GM12878 (cell line): ENCODE measurements at regions not wholly inside any gene's neighbourhood (a gene's known extent, or its start where the extent isn't known, plus 50 kb on each side); places are given as distances from the start of the nearest gene placed in this dataset.

Experiments
- ATAC-seq: fragments of 200-7000 bp; cut with Tn5 transposase; 3 replicates; pipeline ENCODE4 v1.9.1; 2020; ENCODE audit warnings: mild to moderate bottlenecking, moderate library complexity
- BruUV-seq: library from RNA; stranded (reverse); fragments of 400-500 nt; replicated peaks from 2 replicates; lab custom pipeline; 2021; lab: Mats Ljungman, UMichigan
- CTCF ChIA-PET: fragments of 300-600 bp; sonication (Branson Sonifier 250); formaldehyde crosslinking; extraction: SDS; loops from one replicate; lab custom pipeline; 2021; ENCODE audit warnings: inconsistent platforms; lab: Yijun Ruan, JAX
- POLR2A ChIA-PET: fragments of 350-600 bp; formaldehyde crosslinking; extraction: SDS; loops from one replicate; lab custom pipeline; 2021; ENCODE audit warnings: inconsistent platforms; lab: Charles Lee
- RAD21 ChIA-PET: fragments of 300-600 bp; sonication (Branson Sonifier 250); formaldehyde crosslinking; loops from one replicate; lab custom pipeline; 2023; ENCODE audit warnings: antibody characterized with exemption; ENCODE audit not compliant: unreplicated experiment; lab: Charles Lee
- SMC1A ChIA-PET: fragments of 300-600 bp; sonication (Branson Sonifier 250); formaldehyde crosslinking; loops from one replicate; lab custom pipeline; 2023; ENCODE audit not compliant: unreplicated experiment, uncharacterized antibody; lab: Charles Lee
- DNase-seq: peaks from one replicate; pipeline ENCODE4 v3.0.0-alpha.2; 2011; ENCODE audit warnings: low read depth, low spot score
- FAIRE-seq: peaks from 3 replicates; lab custom pipeline; 2011; peaks lifted over from hg19 to GRCh38; lab: Jason Lieb, UNC
- H2AFZ ChIP-seq: 2 replicates; pipeline ENCODE4 v1.6.0; 2011; ENCODE audit warnings: low read depth, low read length, control low read depth; ENCODE audit not compliant: control insufficient read depth
- H3K27ac ChIP-seq: 2 replicates; pipeline ENCODE4 v1.5.1; 2011; ENCODE audit warnings: control low read depth; ENCODE audit not compliant: control insufficient read depth, insufficient read depth
- H3K27me3 ChIP-seq, 2 experiments: replicated peaks in 1 of 2; 2 replicates each; pipeline versions ENCODE4 v1.6.0 to v1.6.1; 2011; ENCODE audit warnings: low read length in 1 of 2; ENCODE audit not compliant: control insufficient read depth in 2 of 2, insufficient read depth in 2 of 2
- H3K36me3 ChIP-seq, 2 experiments: 2 replicates each; pipeline ENCODE4 v1.5.1; 2011; ENCODE audit warnings: low read length in 1 of 2; ENCODE audit not compliant: control insufficient read depth in 2 of 2, insufficient read depth in 2 of 2
- H3K4me1 ChIP-seq: 2 replicates; pipeline ENCODE4 v1.6.1; 2011; ENCODE audit warnings: mild to moderate bottlenecking, low read length, moderate library complexity, mixed read lengths; ENCODE audit not compliant: control insufficient read depth, insufficient read depth
- H3K4me2 ChIP-seq: 2 replicates; pipeline ENCODE4 v1.6.0; 2011; ENCODE audit warnings: control low read depth; ENCODE audit not compliant: control insufficient read depth, insufficient read depth
- H3K4me3 ChIP-seq: fragments of 200-600 bp; sonication (generic); 2 replicates; pipeline ENCODE4 v1.5.1; 2016
- H3K79me2 ChIP-seq: 2 replicates; pipeline ENCODE4 v1.6.0; 2011; ENCODE audit warnings: low read length; ENCODE audit not compliant: control insufficient read depth, insufficient read depth
- H3K9ac ChIP-seq: 2 replicates; pipeline ENCODE4 v1.8.0; 2011; ENCODE audit warnings: low read length, control low read depth, mixed read lengths; ENCODE audit not compliant: control insufficient read depth, insufficient read depth
- H3K9me3 ChIP-seq: replicated peaks from 3 replicates; pipeline ENCODE4 v1.5.1; 2011; ENCODE audit warnings: mild to moderate bottlenecking, low read length; ENCODE audit not compliant: control insufficient read depth, insufficient read depth
- H4K20me1 ChIP-seq: 2 replicates; pipeline ENCODE4 v1.6.0; 2011; ENCODE audit not compliant: control insufficient read depth, insufficient read depth
- CHD4 ChIP-seq: fragments of 200-600 bp; sonication (generic); IDR thresholded peaks from 2 replicates; pipeline ENCODE4 v1.6.1; 2016; ENCODE audit warnings: mild to moderate bottlenecking
- CTCF ChIP-seq, 3 experiments: IDR thresholded peaks in 2 of 3; conservative IDR thresholded peaks in 1 of 3; 2 replicates each; pipeline ENCODE4 v1.5.1; 2011; ENCODE audit warnings: low read depth in 3 of 3, low read length in 3 of 3, mild to moderate bottlenecking in 3 of 3, control low read depth in 2 of 3, moderate library complexity in 2 of 3, inconsistent platforms in 1 of 3, mixed read lengths in 1 of 3; ENCODE audit not compliant: control insufficient read depth in 2 of 3, insufficient read depth in 1 of 3; ENCODE audit errors: extremely low read depth in 1 of 3
- EED ChIP-seq: sonication (generic); IDR thresholded peaks from 2 replicates; pipeline ENCODE4 v1.6.1; 2016; ENCODE audit warnings: antibody characterized with exemption, low read depth
- EP300 ChIP-seq, 2 experiments: fragments of 150-350 bp in 1 of 2; IDR thresholded peaks; 2 replicates each; pipeline ENCODE4 v1.6.1; 2011 to 2012; ENCODE audit warnings: low read depth in 2 of 2, low read length in 2 of 2, borderline replicate concordance in 1 of 2, improper control_type of control experiment in 1 of 2, inconsistent platforms in 1 of 2; ENCODE audit not compliant: control insufficient read depth in 1 of 2
- HDGF ChIP-seq: fragments of 450-650 bp; IDR thresholded peaks from 2 replicates; pipeline ENCODE4 v1.6.1; 2016; ENCODE audit warnings: antibody characterized with exemption
- IRF3 ChIP-seq: fragments of 450-650 bp; IDR thresholded peaks from 2 replicates; pipeline ENCODE4 v1.6.1; 2014; ENCODE audit warnings: mild to moderate bottlenecking
- IRF4 ChIP-seq: IDR thresholded peaks from 2 replicates; pipeline ENCODE4 v1.6.1; 2011; ENCODE audit warnings: low read depth, low read length
- NBN ChIP-seq: fragments of 450-650 bp; IDR thresholded peaks from 2 replicates; pipeline ENCODE4 v1.6.1; 2016
- RELA ChIP-seq: fragments of 450-650 bp; IDR thresholded peaks from 2 replicates; pipeline ENCODE4 v1.8.0; 2014; ENCODE audit warnings: borderline replicate concordance; ENCODE audit not compliant: partially characterized antibody
- TBL1XR1 ChIP-seq: IDR thresholded peaks from 2 replicates; pipeline ENCODE4 v1.6.1; 2012; ENCODE audit warnings: low read depth, low read length, improper control_type of control experiment
- ZNF274 ChIP-seq: IDR thresholded peaks from one replicate; pipeline ENCODE4 v1.8.0; 2011; ENCODE audit not compliant: insufficient read length, insufficient read depth
- ZNF687 ChIP-seq: fragments of 450-650 bp; IDR thresholded peaks from 2 replicates; pipeline ENCODE4 v1.6.1; 2017; ENCODE audit warnings: mild to moderate bottlenecking, moderate library complexity
- WGBS: methylation state at CpG from one replicate; pipeline ENCODE4 v1.1.6; 2016; ENCODE audit warnings: low lambda C conversion rate; ENCODE audit not compliant: insufficient replicate concordance, insufficient coverage; ENCODE audit errors: missing lambda C conversion rate; 5-methylcytosine and 5-hydroxymethylcytosine counted together
- in situ Hi-C: fragments of 300-500 bp; cut with MboI; formaldehyde crosslinking; loops from 9 replicates; pipeline ENCODE4 v1.14.3; 2018; ENCODE audit warnings: mixed read lengths
- intact Hi-C: fragments of 100-400 bp; cut with micrococcal nuclease; formaldehyde crosslinking; loops from one replicate; pipeline ENCODE4 v1.14.2; 2022; ENCODE audit not compliant: unreplicated experiment

GRCh38 chr15:81534124-81534523 is 160.1 kb upstream of the TMC3 start:
- ChIA-PET SMC1A (no interaction called here), CTCF (no interaction called here), POLR2A (no interaction called here), RAD21 (no interaction called here)
- Histone ChIP-seq H3K9ac (no peak overlapping the region), H3K9me3 (no peaks in the 10 kb centered on the region), H3K36me3 (no peaks in the 10 kb centered on the region), H2AFZ (no peak overlapping the region), H4K20me1 (no peaks in the 10 kb centered on the region), H3K4me3 (no peak overlapping the region), H3K79me2 (no peaks in the 10 kb centered on the region), H3K27ac (no peak overlapping the region), H3K4me1 (no peaks in the 10 kb centered on the region), H3K4me2 (no peak overlapping the region), H3K27me3 (no peaks in the 10 kb centered on the region; a peak in 2 of 4 replicates)
- 0% methylated on average over 1 of the region's 1 CpG for WGBS
- no peak for DNase-seq
- no peak for ATAC-seq
- in situ Hi-C loops, result no loop called here
- BruUV-seq, result no TSS peak
- FAIRE-seq, result no peak
- no peak for TF ChIP-seq RELA
- no peak for TF ChIP-seq CHD4
- TF ChIP-seq EED, result no peak
- no peak for TF ChIP-seq HDGF
- intact Hi-C loops, result no loop called here

GRCh38 chr15:81532001-81532400 is 158.0 kb upstream of the TMC3 start:
- BruUV-seq, result no TSS peak
- no peak for ATAC-seq
- H3K27me3 ChIP-seq, result no peaks in the 10 kb centered on the region; a peak in 2 of 4 replicates
- 0% methylated on average over 1 of the region's 1 CpG for WGBS
- intact Hi-C loops (no loop called here), in situ Hi-C loops (no loop called here)
- H3K9me3 ChIP-seq, result no peaks in the 10 kb centered on the region
- no peak for DNase-seq
- ChIA-PET RAD21 (no interaction called here), CTCF (no interaction called here), SMC1A (interaction anchor here (0.5 kb wide), 1 partner anchor 261 kb away, joined by 3 read pairs; no protein-coding TSS in a partner anchor), POLR2A (no interaction called here)
- no peaks in the 10 kb centered on the region for H3K4me1 ChIP-seq
- no peaks in the 10 kb centered on the region for H3K36me3 ChIP-seq
- FAIRE-seq, result no peak
- no peak overlapping the region for H2AFZ ChIP-seq
- H3K4me3 ChIP-seq, result no peak overlapping the region
- H3K4me2 ChIP-seq, result no peak overlapping the region
- no peak overlapping the region for H3K27ac ChIP-seq
- no peaks in the 10 kb centered on the region for H4K20me1 ChIP-seq
- H3K9ac ChIP-seq, result no peak overlapping the region
- no peaks in the 10 kb centered on the region for H3K79me2 ChIP-seq
- no peak for TF ChIP-seq NBN
- no peak for TF ChIP-seq IRF4
- no peak for TF ChIP-seq EP300 (IDR thresholded peaks at IDR 0.05; ENCODE audit: borderline replicate concordance in 1 of 2, control insufficient read depth in 1 of 2, low read depth in 2 of 2, low read length in 2 of 2)
- no peak for TF ChIP-seq ZNF687
- TF ChIP-seq ZNF274, result no peak
- no peak for TF ChIP-seq IRF3
- no peak for TF ChIP-seq CTCF (IDR thresholded peaks at IDR 0.05 in 2 of 3, conservative IDR thresholded peaks at IDR 0.05 in 1 of 3; ENCODE audit: control insufficient read depth in 2 of 3, extremely low read depth in 1 of 3, insufficient read depth in 1 of 3, low read depth in 3 of 3, low read length in 3 of 3)
- TF ChIP-seq TBL1XR1, result no peak
